SK-N-SH (cell line): ENCODE measurements at regions not wholly inside any gene's neighbourhood (a gene's known extent, or its start where the extent isn't known, plus 50 kb on each side); places are given as distances from the start of the nearest gene placed in this dataset.

Experiments used
- EP300 ChIP-seq, 2 experiments: IDR thresholded peaks; 2 replicates each; pipeline versions ENCODE4 v1.4.0 to v1.6.1; 2012; ENCODE audit warnings: borderline replicate concordance in 1 of 2, low read depth in 1 of 2, low read length in 1 of 2
- EZH2phosphoT487 ChIP-seq: fragments of 200-600 bp; sonication (generic); IDR thresholded peaks from 2 replicates; pipeline ENCODE4 v1.6.1; 2017; ENCODE audit warnings: low read depth, mixed run types, mild to moderate bottlenecking, antibody characterized with exemption, moderate library complexity, borderline replicate concordance
- FOXJ3 ChIP-seq: sonication (generic); formaldehyde crosslinking; IDR thresholded peaks from 2 replicates; pipeline ENCODE4 v1.5.1; 2020; ENCODE audit warnings: mild to moderate bottlenecking, missing genetic modification reagents
- FOXM1 ChIP-seq: IDR thresholded peaks from 2 replicates; pipeline ENCODE4 v1.4.0; 2012; ENCODE audit warnings: low read depth, mild to moderate bottlenecking
- JUND ChIP-seq: IDR thresholded peaks from 2 replicates; pipeline ENCODE4 v1.4.0; 2012
- POLR2AphosphoS5 ChIP-seq: IDR thresholded peaks from 2 replicates; pipeline ENCODE4 v1.6.1; 2012; ENCODE audit warnings: low read depth, low read length
- RAD21 ChIP-seq: IDR thresholded peaks from 2 replicates; pipeline ENCODE4 v1.6.1; 2012; ENCODE audit warnings: mild to moderate bottlenecking, low read length
- SIN3A ChIP-seq: IDR thresholded peaks from 2 replicates; pipeline ENCODE4 v1.6.1; 2012; ENCODE audit warnings: low read depth, mild to moderate bottlenecking, low read length, moderate library complexity, borderline replicate concordance
- TAF1 ChIP-seq: IDR thresholded peaks from 2 replicates; pipeline ENCODE4 v1.6.1; 2012; ENCODE audit warnings: low read depth, mild to moderate bottlenecking, low read length, moderate library complexity, borderline replicate concordance
- TF ChIP-seq, protein P1 (sequence below): fragments of 200-600 bp; sonication (generic); IDR thresholded peaks from 2 replicates; pipeline ENCODE4 v1.6.1; 2017; ENCODE audit warnings: antibody characterized with exemption, mild to moderate bottlenecking, moderate library complexity
- TF ChIP-seq, protein P2 (sequence below): IDR thresholded peaks from 2 replicates; pipeline ENCODE4 v1.4.0; 2012; ENCODE audit warnings: low read depth

- TF ChIP-seq EP300 (IDR thresholded peaks at IDR 0.05; ENCODE audit: borderline replicate concordance in 1 of 2, low read depth in 1 of 2, low read length in 1 of 2) (no peak), FOXM1 (no peak), SIN3A (no peak), FOXJ3 (CRISPR knock-in tag) (no peak), EZH2phosphoT487 (no peak), JUND (no peak), RAD21 (no peak), POLR2AphosphoS5 (no peak), TAF1 (no peak)
- TF ChIP-seq, protein P1, sequence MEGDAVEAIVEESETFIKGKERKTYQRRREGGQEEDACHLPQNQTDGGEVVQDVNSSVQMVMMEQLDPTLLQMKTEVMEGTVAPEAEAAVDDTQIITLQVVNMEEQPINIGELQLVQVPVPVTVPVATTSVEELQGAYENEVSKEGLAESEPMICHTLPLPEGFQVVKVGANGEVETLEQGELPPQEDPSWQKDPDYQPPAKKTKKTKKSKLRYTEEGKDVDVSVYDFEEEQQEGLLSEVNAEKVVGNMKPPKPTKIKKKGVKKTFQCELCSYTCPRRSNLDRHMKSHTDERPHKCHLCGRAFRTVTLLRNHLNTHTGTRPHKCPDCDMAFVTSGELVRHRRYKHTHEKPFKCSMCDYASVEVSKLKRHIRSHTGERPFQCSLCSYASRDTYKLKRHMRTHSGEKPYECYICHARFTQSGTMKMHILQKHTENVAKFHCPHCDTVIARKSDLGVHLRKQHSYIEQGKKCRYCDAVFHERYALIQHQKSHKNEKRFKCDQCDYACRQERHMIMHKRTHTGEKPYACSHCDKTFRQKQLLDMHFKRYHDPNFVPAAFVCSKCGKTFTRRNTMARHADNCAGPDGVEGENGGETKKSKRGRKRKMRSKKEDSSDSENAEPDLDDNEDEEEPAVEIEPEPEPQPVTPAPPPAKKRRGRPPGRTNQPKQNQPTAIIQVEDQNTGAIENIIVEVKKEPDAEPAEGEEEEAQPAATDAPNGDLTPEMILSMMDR = no peak
- TF ChIP-seq, protein P2, sequence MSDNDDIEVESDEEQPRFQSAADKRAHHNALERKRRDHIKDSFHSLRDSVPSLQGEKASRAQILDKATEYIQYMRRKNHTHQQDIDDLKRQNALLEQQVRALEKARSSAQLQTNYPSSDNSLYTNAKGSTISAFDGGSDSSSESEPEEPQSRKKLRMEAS = no peak
Measured at GRCh38 chr18:55110436-55110835, 151.2 kb upstream of the CCDC68 start.
